HCEC 1CT (cell line): ENCODE measurements at regions not wholly inside any gene's neighbourhood (a gene's known extent, or its start where the extent isn't known, plus 50 kb on each side); places are given as distances from the start of the nearest gene placed in this dataset.
"Not testable (repeated sequence)": the region's sequence is repeated elsewhere in the genome, so short reads cannot be mapped to it uniquely, and the experiment has no call there.

Source experiments
- DNase-seq: peaks from one replicate; pipeline ENCODE4 v3.0.0-alpha.2; 2017

- no peak for DNase-seq
Measured at GRCh38 chr5:21007781-21008180, 1019.8 kb upstream of the CDH18 start.

GRCh38 chr5:20988933-20989332 lies 1000.9 kb upstream of the CDH18 start:
- DNase-seq, result not testable (repeated sequence)

- DNase-seq, result no peak
Measured at GRCh38 chr5:20985754-20986153, 997.8 kb upstream of the CDH18 start.

- peak; percentile 48 for DNase-seq
Measured at GRCh38 chr5:20974426-20974825, 986.4 kb upstream of the CDH18 start.

GRCh38 chr5:20972419-20972925 lies 984.5 kb upstream of the CDH18 start:
- peak; percentile 84 for DNase-seq

GRCh38 chr5:20959347-20959746 lies 971.3 kb upstream of the CDH18 start:
- DNase-seq, result no peak

- DNase-seq, result no peak
Measured at GRCh38 chr5:20958641-20959040, 970.6 kb upstream of the CDH18 start.

- no peak for DNase-seq
Measured at GRCh38 chr5:20956134-20956533, 968.1 kb upstream of the CDH18 start.

GRCh38 chr5:20949636-20950035 lies 961.6 kb upstream of the CDH18 start:
- peak; percentile 25 for DNase-seq

GRCh38 chr5:20943183-20943971 lies 955.4 kb upstream of the CDH18 start:
- not testable (repeated sequence) for DNase-seq

GRCh38 chr5:20942603-20943002 lies 954.6 kb upstream of the CDH18 start:
- DNase-seq, result not testable (repeated sequence)

GRCh38 chr5:20940786-20941185 lies 952.8 kb upstream of the CDH18 start:
- DNase-seq, result not testable (repeated sequence)

- DNase-seq, result not testable (repeated sequence)
Measured at GRCh38 chr5:20890936-20891335, 902.9 kb upstream of the CDH18 start.

GRCh38 chr5:20875726-20876125 lies 887.7 kb upstream of the CDH18 start:
- not testable (repeated sequence) for DNase-seq

- not testable (repeated sequence) for DNase-seq
Measured at GRCh38 chr5:20865892-20866291, 877.9 kb upstream of the CDH18 start.

- no peak for DNase-seq
Measured at GRCh38 chr5:20833081-20833627, 845.2 kb upstream of the CDH18 start.

- peak; percentile 25 for DNase-seq
Measured at GRCh38 chr5:20832204-20833080, 844.4 kb upstream of the CDH18 start.

GRCh38 chr5:20825951-20826350 lies 838.0 kb upstream of the CDH18 start:
- DNase-seq, result peak; percentile 59

GRCh38 chr5:20797216-20797615 lies 809.2 kb upstream of the CDH18 start:
- not testable (repeated sequence) for DNase-seq

GRCh38 chr5:20784755-20785154 lies 796.8 kb upstream of the CDH18 start:
- DNase-seq, result not testable (repeated sequence)

- DNase-seq, result not testable (repeated sequence)
Measured at GRCh38 chr5:20783484-20783883, 795.5 kb upstream of the CDH18 start.

- DNase-seq, result not testable (repeated sequence)
Measured at GRCh38 chr5:20771338-20771737, 783.3 kb upstream of the CDH18 start.

- not testable (repeated sequence) for DNase-seq
Measured at GRCh38 chr5:20765074-20765473, 777.1 kb upstream of the CDH18 start.
